Ascending aorta (tissue), 2 donors: ENCODE measurements at regions not wholly inside any gene's neighbourhood (a gene's known extent, or its start where the extent isn't known, plus 50 kb on each side); places are given as distances from the start of the nearest gene placed in this dataset.

Experiments
- DNase-seq, 2 donors: peaks; one replicate each; pipeline ENCODE4 v3.0.0-alpha.2; 2019; ENCODE audit warnings: low spot score in 2 of 2
- H3K27ac ChIP-seq, 2 donors: fragments of 200-600 bp; sonication (generic); one replicate each; pipeline ENCODE4 v1.5.1; 2016 to 2017; ENCODE audit warnings: mild to moderate bottlenecking in 1 of 2
- H3K27me3 ChIP-seq: fragments of 200-600 bp; sonication (generic); one replicate; pipeline ENCODE4 v1.5.1; 2017
- H3K36me3 ChIP-seq, 2 donors: fragments of 200-600 bp; sonication (generic); one replicate each; pipeline ENCODE4 v1.5.1; 2016
- H3K4me1 ChIP-seq, 2 donors: fragments of 200-600 bp; sonication (generic); one replicate each; pipeline ENCODE4 v1.5.1; 2016 to 2017; ENCODE audit warnings: mild to moderate bottlenecking in 1 of 2
- H3K4me3 ChIP-seq, 2 donors: fragments of 200-600 bp; sonication (generic); one replicate each; pipeline ENCODE4 v1.5.1; 2016 to 2017; ENCODE audit warnings: mild to moderate bottlenecking in 1 of 2
- H3K9me3 ChIP-seq, 2 donors: fragments of 200-600 bp; sonication (generic); one replicate each; pipeline ENCODE4 v1.5.1; 2016
- CTCF ChIP-seq, 3 experiments: fragments of 200-600 bp in 2 of 3; fragments of 450-650 bp in 1 of 3; sonication (generic) in 2 of 3; IDR thresholded peaks; one replicate each; pipeline ENCODE4 v1.5.1; 2016 to 2019; ENCODE audit warnings: antibody characterized with exemption in 3 of 3, mild to moderate bottlenecking in 1 of 3, moderate library complexity in 1 of 3
- intact Hi-C: fragments of 100-400 bp; cut with DNase I; formaldehyde crosslinking; loops from one replicate; pipeline ENCODE4 v1.15.1; 2023

GRCh38 chr10:44774676-44775401 lies 136.3 kb upstream of the TMEM72 start:
- Histone ChIP-seq H3K9me3 (no peaks in the 10 kb centered on the region), H3K36me3 (no peaks in the 10 kb centered on the region), H3K4me3 (no peak overlapping the region), H3K4me1 (peaks cover 0 to 4% of the 10 kb centered on the region in 2 donors), H3K27ac (no peak overlapping the region), H3K27me3 (no peaks in the 10 kb centered on the region)
- TF ChIP-seq CTCF (IDR thresholded peaks at IDR 0.05), result no peak
- intact Hi-C loops, result no loop called here
- no peak for DNase-seq

- intact Hi-C loops, result no loop called here
- Histone ChIP-seq H3K4me3 (no peak overlapping the region), H3K4me1 (no peaks in the 10 kb centered on the region), H3K36me3 (no peaks in the 10 kb centered on the region), H3K27ac (no peak overlapping the region), H3K9me3 (no peaks in the 10 kb centered on the region), H3K27me3 (no peaks in the 10 kb centered on the region)
- DNase-seq, result no peak
- no peak for TF ChIP-seq CTCF (IDR thresholded peaks at IDR 0.05)
Observed at GRCh38 chr10:44775402-44775741, 135.8 kb upstream of the TMEM72 start.

- intact Hi-C loops, result no loop called here
- Histone ChIP-seq H3K27ac (no peak overlapping the region), H3K4me1 (no peaks in the 10 kb centered on the region), H3K27me3 (no peaks in the 10 kb centered on the region), H3K36me3 (no peaks in the 10 kb centered on the region), H3K9me3 (no peaks in the 10 kb centered on the region), H3K4me3 (no peak overlapping the region)
- no peak for DNase-seq
- no peak for TF ChIP-seq CTCF (IDR thresholded peaks at IDR 0.05)
Observed at GRCh38 chr10:44776181-44776580, 135.0 kb upstream of the TMEM72 start.

- intact Hi-C loops, result no loop called here
Observed at GRCh38 chr10:44779511-44779910, 131.6 kb upstream of the TMEM72 start.

GRCh38 chr10:44780426-44780825 lies 130.7 kb upstream of the TMEM72 start:
- no peaks in the 10 kb centered on the region for H3K9me3 ChIP-seq
- TF ChIP-seq CTCF (IDR thresholded peaks at IDR 0.05), result no peak
- H3K27ac ChIP-seq, result no peak overlapping the region

More at GRCh38 chr10:44779511-44779910, 131.6 kb upstream of the TMEM72 start:
- Histone ChIP-seq H3K27me3 (no peaks in the 10 kb centered on the region), H3K9me3 (no peaks in the 10 kb centered on the region), H3K4me1 (no peaks in the 10 kb centered on the region), H3K27ac (no peak overlapping the region), H3K36me3 (no peaks in the 10 kb centered on the region), H3K4me3 (no peak overlapping the region)
- TF ChIP-seq CTCF (IDR thresholded peaks at IDR 0.05), result no peak
- no peak for DNase-seq

GRCh38 chr10:44781131-44781530 lies 130.0 kb upstream of the TMEM72 start:
- H3K36me3 ChIP-seq, result no peaks in the 10 kb centered on the region
- H3K4me1 ChIP-seq, result no peaks in the 10 kb centered on the region
- H3K9me3 ChIP-seq, result no peaks in the 10 kb centered on the region
- H3K4me3 ChIP-seq, result no peak overlapping the region
- H3K27ac ChIP-seq, result no peak overlapping the region
- no peak for DNase-seq
- intact Hi-C loops, result no loop called here
- no peaks in the 10 kb centered on the region for H3K27me3 ChIP-seq
- no peak for TF ChIP-seq CTCF (IDR thresholded peaks at IDR 0.05)

More at GRCh38 chr10:44780426-44780825, 130.7 kb upstream of the TMEM72 start:
- Histone ChIP-seq H3K36me3 (no peaks in the 10 kb centered on the region), H3K4me1 (no peaks in the 10 kb centered on the region), H3K27me3 (no peaks in the 10 kb centered on the region), H3K4me3 (no peak overlapping the region)
- intact Hi-C loops, result no loop called here
- DNase-seq, result no peak
